AG04449 (cell line): ENCODE measurements at regions not wholly inside any gene's neighbourhood (a gene's known extent, or its start where the extent isn't known, plus 50 kb on each side); places are given as distances from the start of the nearest gene placed in this dataset.

Source experiments
- CTCF ChIA-PET: fragments of 350-600 bp; formaldehyde crosslinking; extraction: SDS; loops from one replicate; lab custom pipeline; 2021; ENCODE audit warnings: antibody characterized with exemption; lab: Yijun Ruan, JAX
- POLR2A ChIA-PET: fragments of 400-600, 350-600 bp; formaldehyde crosslinking; extraction: SDS; loops from one replicate; lab custom pipeline; 2020; ENCODE audit warnings: antibody characterized with exemption, inconsistent platforms; lab: Yijun Ruan, JAX
- DNase-seq: peaks from one replicate; pipeline ENCODE4 v3.0.0-alpha.2; 2010; ENCODE audit warnings: low read depth, low spot score
- H3K4me3 ChIP-seq: 2 replicates; pipeline ENCODE4 v1.5.1; 2011; ENCODE audit warnings: low read depth, mild to moderate bottlenecking, control low read depth, low read length
- TF ChIP-seq, protein P1 (sequence below): IDR thresholded peaks from one replicate; pipeline ENCODE4 v1.5.1; 2011; ENCODE audit warnings: mild to moderate bottlenecking, moderate library complexity, low read length, control low read depth, inconsistent platforms; ENCODE audit not compliant: insufficient read depth; ENCODE audit errors: missing control alignments

DNA sequence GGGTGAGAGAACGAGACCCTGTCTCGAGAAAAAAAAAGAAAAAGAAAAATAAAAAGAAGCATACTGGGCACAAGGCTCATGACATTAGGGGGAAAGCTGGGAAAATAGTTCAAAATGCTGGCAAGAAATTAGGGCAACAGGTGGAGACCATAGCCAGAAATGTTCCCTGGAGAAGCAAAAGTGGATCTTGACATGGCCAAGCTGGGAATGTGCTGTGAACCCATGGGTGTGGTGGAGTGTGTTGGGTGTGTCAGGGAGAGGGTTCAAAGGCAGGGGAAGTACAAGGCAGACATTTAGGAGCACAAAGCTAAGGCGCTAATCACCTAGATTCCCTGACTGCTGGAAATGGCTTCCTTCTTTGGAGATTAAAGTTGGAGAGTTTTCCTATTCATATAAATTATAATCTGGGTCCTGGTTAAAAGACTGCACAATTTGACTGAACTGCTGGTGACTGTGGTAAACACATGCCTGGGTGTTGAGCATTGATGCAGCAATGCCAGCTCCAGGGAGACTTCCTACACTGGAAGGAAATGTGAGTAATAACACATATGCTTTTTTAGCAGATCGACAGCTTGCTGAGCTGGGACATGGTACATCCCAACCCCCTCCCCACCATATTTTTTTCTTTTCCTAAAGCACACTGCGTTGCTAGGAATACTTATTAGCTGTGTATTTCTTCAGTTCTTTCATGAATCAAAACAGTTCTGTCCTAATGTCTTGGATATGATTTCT lies 70.1 kb upstream of the ARHGAP21 start:
- no peak overlapping the region for H3K4me3 ChIP-seq
- ChIA-PET CTCF (no interaction called here), POLR2A (no interaction called here)
- DNase-seq, result no peak
- TF ChIP-seq, protein P1, sequence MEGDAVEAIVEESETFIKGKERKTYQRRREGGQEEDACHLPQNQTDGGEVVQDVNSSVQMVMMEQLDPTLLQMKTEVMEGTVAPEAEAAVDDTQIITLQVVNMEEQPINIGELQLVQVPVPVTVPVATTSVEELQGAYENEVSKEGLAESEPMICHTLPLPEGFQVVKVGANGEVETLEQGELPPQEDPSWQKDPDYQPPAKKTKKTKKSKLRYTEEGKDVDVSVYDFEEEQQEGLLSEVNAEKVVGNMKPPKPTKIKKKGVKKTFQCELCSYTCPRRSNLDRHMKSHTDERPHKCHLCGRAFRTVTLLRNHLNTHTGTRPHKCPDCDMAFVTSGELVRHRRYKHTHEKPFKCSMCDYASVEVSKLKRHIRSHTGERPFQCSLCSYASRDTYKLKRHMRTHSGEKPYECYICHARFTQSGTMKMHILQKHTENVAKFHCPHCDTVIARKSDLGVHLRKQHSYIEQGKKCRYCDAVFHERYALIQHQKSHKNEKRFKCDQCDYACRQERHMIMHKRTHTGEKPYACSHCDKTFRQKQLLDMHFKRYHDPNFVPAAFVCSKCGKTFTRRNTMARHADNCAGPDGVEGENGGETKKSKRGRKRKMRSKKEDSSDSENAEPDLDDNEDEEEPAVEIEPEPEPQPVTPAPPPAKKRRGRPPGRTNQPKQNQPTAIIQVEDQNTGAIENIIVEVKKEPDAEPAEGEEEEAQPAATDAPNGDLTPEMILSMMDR, result no peak

DNA sequence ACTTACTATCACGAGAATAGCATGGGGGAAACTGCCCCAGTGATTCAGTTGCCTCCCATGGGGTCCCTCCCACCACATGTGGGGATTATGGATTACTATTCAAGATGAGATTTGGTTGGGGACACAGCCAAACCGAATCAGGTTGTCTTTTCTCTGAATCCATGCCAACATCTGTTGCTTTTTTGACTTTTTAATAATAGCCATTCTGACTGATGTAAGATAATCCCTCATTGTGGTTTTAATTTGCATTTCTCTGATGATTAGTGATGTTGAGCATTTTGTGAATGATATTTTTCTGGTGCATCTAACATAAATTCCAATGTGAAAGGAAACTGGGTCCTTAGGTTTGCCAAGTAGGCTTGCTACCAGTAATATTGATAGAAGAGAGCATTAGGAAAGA lies 69.0 kb upstream of the ARHGAP21 start:
- TF ChIP-seq, protein P1, result no peak
- H3K4me3 ChIP-seq, result no peak overlapping the region
- ChIA-PET POLR2A (no interaction called here), CTCF (no interaction called here)
- DNase-seq, result no peak

DNA sequence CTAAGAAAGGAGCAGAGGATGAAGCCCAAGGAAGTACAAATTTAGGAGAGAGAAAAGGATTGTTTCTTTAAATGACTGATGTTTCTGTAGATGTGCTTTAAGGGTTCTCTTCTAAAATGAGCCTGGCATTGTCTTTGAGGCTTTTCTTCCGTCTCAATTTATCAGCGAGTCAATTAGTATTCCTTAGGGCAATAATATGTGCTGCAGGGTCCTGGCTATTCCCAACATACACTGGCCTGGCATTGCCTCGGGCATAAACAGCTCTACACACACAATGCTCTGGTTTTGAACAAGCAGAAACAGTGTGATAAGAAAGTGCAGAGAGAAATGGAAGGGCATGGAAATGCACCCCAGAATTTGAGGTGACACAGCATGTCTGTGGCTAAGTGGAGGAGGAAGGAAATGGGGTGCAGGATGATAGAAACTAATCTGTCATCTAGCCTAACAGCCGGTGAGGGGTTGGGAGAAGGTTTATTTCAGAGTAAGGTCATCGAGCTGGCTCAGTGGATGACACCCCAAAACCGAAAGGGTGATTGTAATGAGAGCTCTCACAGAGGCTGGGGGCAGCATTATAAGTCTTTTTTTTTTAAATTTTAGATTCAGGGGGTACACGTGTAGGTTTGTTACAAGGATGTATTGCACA lies 67.5 kb upstream of the ARHGAP21 start:
- H3K4me3 ChIP-seq, result no peak overlapping the region
- no peak for DNase-seq
- TF ChIP-seq, protein P1, result no peak
- CTCF ChIA-PET, result interaction anchor here (1.1 kb wide), 1 partner anchor 9 kb away, joined by 3 read pairs; no protein-coding TSS in a partner anchor
- POLR2A ChIA-PET, result no interaction called here

DNA sequence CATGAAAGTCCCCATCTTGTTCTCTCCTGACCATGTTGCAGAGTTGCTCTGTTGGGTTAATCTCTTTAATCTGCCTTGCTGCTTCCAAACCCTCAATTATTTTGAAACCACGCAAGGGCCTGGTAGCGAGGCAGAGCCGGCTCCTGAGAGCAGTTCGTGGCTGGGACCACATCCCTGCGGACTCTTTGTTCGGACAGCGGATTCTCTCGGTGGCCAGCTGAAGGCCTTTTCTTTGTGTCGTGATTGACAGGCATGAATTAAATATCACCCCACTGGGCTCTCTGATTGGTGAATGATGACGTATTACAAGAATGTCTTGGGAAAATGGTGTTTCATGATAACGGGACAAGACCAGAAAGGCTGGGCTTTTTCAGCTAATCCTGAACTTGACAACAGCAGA lies 66.9 kb upstream of the ARHGAP21 start:
- TF ChIP-seq, protein P1, result no peak
- no peak for DNase-seq
- H3K4me3 ChIP-seq, result no peak overlapping the region
- ChIA-PET POLR2A (no interaction called here), CTCF (interaction anchor here (1.1 kb wide), 1 partner anchor 10 kb away, joined by 3 read pairs; no protein-coding TSS in a partner anchor)

DNA sequence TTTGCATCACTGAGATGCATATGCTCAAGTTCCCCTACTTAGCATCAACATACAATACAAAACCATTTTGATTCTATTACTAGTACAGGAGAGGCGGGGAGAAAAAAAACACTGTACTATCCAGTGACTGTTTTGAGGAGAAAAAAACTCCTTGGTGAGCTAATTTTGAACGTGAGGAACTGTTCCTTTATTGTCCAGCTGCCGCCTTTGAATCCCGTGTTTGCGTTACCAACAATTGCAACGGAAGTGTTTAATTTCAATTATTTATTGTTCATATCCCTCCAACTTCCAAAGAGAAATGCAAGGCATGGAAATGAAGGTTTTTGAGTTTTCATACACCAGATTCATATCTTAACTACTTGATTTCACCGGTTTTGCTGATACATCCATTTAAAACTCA lies 66.4 kb upstream of the ARHGAP21 start:
- DNase-seq, result no peak
- POLR2A ChIA-PET, result no interaction called here
- TF ChIP-seq, protein P1, result no peak
- CTCF ChIA-PET, result interaction anchor here (1.1 kb wide), 1 partner anchor 10 kb away, joined by 3 read pairs; no protein-coding TSS in a partner anchor
- H3K4me3 ChIP-seq, result no peak overlapping the region

DNA sequence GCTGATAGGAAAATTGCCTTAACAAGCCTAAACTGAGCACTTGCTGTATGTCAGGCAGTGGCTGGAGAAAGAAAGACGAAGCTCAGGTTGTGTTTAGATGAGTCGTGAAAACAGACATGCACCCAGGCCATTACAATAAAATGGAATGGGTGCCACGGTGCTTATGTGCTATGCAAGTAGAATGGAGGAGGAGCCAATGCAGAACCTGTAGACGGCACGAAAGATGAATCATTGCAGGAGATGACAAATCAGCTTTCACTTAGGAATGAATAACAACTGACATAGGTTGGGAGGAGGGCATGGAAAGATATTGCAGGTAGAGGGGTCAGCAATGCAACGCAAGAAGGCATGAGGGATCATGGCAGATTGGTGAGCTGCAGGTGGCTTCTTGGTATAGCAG lies 61.2 kb upstream of the ARHGAP21 start:
- ChIA-PET CTCF (interaction anchor here (1.0 kb wide), 1 partner anchor 167 kb away, joined by 3 read pairs; no protein-coding TSS in a partner anchor), POLR2A (no interaction called here)
- TF ChIP-seq, protein P1, result no peak
- no peak for DNase-seq
- no peak overlapping the region for H3K4me3 ChIP-seq
